ENCODE measurements at regions not wholly inside any gene's neighbourhood (a gene's known extent, or its start where the extent isn't known, plus 50 kb on each side); places are given as distances from the start of the nearest gene placed in this dataset.
A peak's percentile ranks its signal among the peaks of the same experiment; 100 is the strongest.

DNA sequence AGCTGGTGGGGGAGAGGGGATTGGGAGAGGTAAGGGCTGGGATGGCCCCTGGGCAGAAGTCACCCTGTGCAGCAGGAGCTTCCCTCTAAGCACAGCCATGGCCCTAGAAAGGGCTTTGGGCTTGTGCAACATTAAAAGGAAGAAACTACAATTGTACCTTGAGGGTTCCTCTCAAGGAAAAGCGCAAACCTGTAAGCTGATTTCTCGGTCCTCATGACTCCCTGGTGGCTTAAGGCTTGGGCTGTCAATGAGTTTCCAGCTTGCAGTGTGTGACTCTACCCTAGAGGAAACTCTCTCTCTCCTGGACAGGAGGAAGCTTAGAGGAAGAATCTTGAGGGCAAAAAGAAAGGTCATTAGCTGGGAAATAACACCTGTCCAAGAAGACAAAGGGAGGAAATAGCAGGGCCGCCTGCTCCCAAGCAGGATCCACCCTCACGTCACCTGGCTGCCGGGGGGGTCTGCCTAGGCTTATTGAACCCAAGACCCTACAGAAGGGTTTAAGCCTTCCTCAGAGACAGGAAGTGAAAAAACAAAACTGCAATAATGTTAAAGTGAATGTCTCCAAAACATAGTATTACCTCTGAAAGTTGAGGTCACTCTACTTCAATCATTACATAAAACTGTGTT lies 112.5 kb downstream of the WDR11 start:
- Histone ChIP-seq H3K36me3 (ENCODE audit: control insufficient read depth in 2 of 3, insufficient read depth in 3 of 3, low read length in 3 of 3) (no peaks in the 10 kb centered on the region), H3K4me1 (ENCODE audit: control insufficient read depth in 2 of 3, insufficient read depth in 2 of 3, low read depth in 1 of 3, low read length in 3 of 3) (no peaks in the 10 kb centered on the region), H3K9ac (ENCODE audit: low read length in 3 of 3) (no peak overlapping the region), H3K27ac (ENCODE audit: low read depth in 2 of 2, low read length in 2 of 2) (no peak overlapping the region), H3K27me3 (ENCODE audit: control insufficient read depth, insufficient read depth, low read length) (no peaks in the 10 kb centered on the region), H3K9me3 (ENCODE audit: control insufficient read depth in 2 of 3, insufficient read depth in 1 of 3, low read length in 3 of 3) (no peaks in the 10 kb centered on the region), H3K4me3 (ENCODE audit: low read length in 3 of 3) (no peak overlapping the region)
- FAIRE-seq (no peak), DNase-seq (peak in 2 of 5 donors; percentile 43 to 54)
- TF ChIP-seq, protein P1, sequence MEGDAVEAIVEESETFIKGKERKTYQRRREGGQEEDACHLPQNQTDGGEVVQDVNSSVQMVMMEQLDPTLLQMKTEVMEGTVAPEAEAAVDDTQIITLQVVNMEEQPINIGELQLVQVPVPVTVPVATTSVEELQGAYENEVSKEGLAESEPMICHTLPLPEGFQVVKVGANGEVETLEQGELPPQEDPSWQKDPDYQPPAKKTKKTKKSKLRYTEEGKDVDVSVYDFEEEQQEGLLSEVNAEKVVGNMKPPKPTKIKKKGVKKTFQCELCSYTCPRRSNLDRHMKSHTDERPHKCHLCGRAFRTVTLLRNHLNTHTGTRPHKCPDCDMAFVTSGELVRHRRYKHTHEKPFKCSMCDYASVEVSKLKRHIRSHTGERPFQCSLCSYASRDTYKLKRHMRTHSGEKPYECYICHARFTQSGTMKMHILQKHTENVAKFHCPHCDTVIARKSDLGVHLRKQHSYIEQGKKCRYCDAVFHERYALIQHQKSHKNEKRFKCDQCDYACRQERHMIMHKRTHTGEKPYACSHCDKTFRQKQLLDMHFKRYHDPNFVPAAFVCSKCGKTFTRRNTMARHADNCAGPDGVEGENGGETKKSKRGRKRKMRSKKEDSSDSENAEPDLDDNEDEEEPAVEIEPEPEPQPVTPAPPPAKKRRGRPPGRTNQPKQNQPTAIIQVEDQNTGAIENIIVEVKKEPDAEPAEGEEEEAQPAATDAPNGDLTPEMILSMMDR (IDR thresholded peaks at IDR 0.05; ENCODE audit: borderline replicate concordance, extremely low read depth, insufficient read depth) = no peak
- intact Hi-C loops (cut with DNase I) = no loop called here

GRCh38 chr10:120966657-120967045 lies 115.5 kb downstream of the WDR11 start:
- intact Hi-C loops (cut with DNase I) = no loop called here
- TF ChIP-seq, protein P1 (IDR thresholded peaks at IDR 0.05; ENCODE audit: borderline replicate concordance, extremely low read depth, insufficient read depth) = no peak
- H3K4me3 ChIP-seq (ENCODE audit: low read length in 3 of 3) = no peak overlapping the region
- no peak overlapping the region for H3K9ac ChIP-seq (ENCODE audit: low read length in 3 of 3)
- H3K27me3 ChIP-seq (ENCODE audit: control insufficient read depth, insufficient read depth, low read length) = no peaks in the 10 kb centered on the region
- H3K9me3 ChIP-seq (ENCODE audit: control insufficient read depth in 2 of 3, insufficient read depth in 1 of 3, low read length in 3 of 3) = no peaks in the 10 kb centered on the region
- DNase-seq = no peak
- FAIRE-seq = no peak
- H3K36me3 ChIP-seq (ENCODE audit: control insufficient read depth in 2 of 3, insufficient read depth in 3 of 3, low read length in 3 of 3) = no peaks in the 10 kb centered on the region
- H3K4me1 ChIP-seq (ENCODE audit: control insufficient read depth in 2 of 3, insufficient read depth in 2 of 3, low read depth in 1 of 3, low read length in 3 of 3) = no peaks in the 10 kb centered on the region
- H3K27ac ChIP-seq (ENCODE audit: low read depth in 2 of 2, low read length in 2 of 2) = no peak overlapping the region

DNA sequence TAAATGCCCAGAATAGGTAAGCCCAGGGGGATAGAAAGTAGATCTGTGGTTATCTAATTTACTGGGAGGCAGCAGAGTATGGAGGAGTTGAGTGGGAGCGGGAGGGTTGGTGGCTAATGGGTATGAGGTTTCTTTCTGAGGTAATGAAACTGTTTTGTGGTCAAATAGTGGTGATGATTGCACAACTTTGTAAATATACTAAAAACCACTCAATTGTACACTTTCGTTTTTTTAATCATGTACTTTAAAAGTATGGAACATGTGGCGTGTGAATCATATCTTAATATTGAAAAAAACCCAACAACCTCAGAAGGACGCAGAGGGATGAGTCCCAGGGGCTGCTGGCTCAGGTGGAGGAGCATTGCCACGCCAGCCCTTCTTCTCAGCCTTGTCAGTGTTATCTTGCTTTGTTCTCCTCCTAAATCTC lies 118.1 kb downstream of the WDR11 start:
- Histone ChIP-seq H3K9me3 (ENCODE audit: control insufficient read depth in 2 of 3, insufficient read depth in 1 of 3, low read length in 3 of 3) (peaks cover 0 to 2% (median 0%) of the 10 kb centered on the region in 3 donors), H3K27me3 (ENCODE audit: control insufficient read depth, insufficient read depth, low read length) (no peaks in the 10 kb centered on the region), H3K4me3 (ENCODE audit: low read length in 3 of 3) (no peak overlapping the region), H3K9ac (ENCODE audit: low read length in 3 of 3) (no peak overlapping the region), H3K27ac (ENCODE audit: low read depth in 2 of 2, low read length in 2 of 2) (no peak overlapping the region), H3K36me3 (ENCODE audit: control insufficient read depth in 2 of 3, insufficient read depth in 3 of 3, low read length in 3 of 3) (no peaks in the 10 kb centered on the region), H3K4me1 (ENCODE audit: control insufficient read depth in 2 of 3, insufficient read depth in 2 of 3, low read depth in 1 of 3, low read length in 3 of 3) (no peaks in the 10 kb centered on the region)
- TF ChIP-seq, protein P1 (IDR thresholded peaks at IDR 0.05; ENCODE audit: borderline replicate concordance, extremely low read depth, insufficient read depth) = no peak
- intact Hi-C loops (cut with DNase I) = no loop called here
- DNase-seq = no peak
- no peak for FAIRE-seq

All from kidney (tissue), 13 donors.